ENCODE measurements at regions not wholly inside any gene's neighbourhood (a gene's known extent, or its start where the extent isn't known, plus 50 kb on each side); places are given as distances from the start of the nearest gene placed in this dataset.

DNA sequence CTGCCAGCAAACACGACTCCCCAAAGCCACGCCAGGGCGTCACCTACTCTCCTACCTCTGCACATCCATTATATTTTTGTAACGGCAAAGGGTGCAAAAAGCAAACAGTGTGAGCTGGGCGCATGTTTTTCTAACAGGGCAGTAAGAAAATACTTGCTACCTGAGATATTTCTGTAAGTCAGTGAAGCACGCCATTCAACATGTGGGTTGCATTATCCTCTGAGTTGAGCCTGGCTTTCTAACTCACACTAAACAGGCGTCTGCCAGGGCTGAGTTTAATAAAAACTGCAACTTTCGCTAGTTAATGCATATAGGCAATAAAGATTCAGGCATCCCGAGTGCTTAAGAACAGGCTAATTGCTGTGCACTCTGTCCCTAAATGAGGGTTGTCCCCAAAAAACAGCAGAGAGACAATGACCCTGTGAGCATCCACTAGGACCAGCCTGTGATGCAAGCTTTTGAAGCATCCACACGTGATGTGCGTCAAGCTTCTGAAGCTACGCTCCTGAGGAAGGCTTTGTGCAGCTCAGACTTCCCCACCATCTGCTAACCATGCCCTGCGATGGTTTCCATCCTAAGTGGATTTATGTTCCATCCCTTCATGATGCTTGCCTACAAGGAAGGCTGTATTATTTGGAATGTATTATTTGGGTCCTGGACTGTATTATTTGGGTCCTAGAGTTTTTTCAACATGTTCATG, 70.0 kb upstream of the SIM2 start:
- no peaks in the 10 kb centered on the region for H3K27me3 ChIP-seq (ENCODE audit: insufficient read depth, poor library complexity, severe bottlenecking)
- DNase-seq (ENCODE audit: low read depth in 1 of 2, low spot score in 1 of 2): no peak
- TF ChIP-seq, protein P1, sequence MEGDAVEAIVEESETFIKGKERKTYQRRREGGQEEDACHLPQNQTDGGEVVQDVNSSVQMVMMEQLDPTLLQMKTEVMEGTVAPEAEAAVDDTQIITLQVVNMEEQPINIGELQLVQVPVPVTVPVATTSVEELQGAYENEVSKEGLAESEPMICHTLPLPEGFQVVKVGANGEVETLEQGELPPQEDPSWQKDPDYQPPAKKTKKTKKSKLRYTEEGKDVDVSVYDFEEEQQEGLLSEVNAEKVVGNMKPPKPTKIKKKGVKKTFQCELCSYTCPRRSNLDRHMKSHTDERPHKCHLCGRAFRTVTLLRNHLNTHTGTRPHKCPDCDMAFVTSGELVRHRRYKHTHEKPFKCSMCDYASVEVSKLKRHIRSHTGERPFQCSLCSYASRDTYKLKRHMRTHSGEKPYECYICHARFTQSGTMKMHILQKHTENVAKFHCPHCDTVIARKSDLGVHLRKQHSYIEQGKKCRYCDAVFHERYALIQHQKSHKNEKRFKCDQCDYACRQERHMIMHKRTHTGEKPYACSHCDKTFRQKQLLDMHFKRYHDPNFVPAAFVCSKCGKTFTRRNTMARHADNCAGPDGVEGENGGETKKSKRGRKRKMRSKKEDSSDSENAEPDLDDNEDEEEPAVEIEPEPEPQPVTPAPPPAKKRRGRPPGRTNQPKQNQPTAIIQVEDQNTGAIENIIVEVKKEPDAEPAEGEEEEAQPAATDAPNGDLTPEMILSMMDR (IDR thresholded peaks at IDR 0.05; ENCODE audit: insufficient read depth, low read length): no peak
- TF ChIP-seq, protein P2, sequence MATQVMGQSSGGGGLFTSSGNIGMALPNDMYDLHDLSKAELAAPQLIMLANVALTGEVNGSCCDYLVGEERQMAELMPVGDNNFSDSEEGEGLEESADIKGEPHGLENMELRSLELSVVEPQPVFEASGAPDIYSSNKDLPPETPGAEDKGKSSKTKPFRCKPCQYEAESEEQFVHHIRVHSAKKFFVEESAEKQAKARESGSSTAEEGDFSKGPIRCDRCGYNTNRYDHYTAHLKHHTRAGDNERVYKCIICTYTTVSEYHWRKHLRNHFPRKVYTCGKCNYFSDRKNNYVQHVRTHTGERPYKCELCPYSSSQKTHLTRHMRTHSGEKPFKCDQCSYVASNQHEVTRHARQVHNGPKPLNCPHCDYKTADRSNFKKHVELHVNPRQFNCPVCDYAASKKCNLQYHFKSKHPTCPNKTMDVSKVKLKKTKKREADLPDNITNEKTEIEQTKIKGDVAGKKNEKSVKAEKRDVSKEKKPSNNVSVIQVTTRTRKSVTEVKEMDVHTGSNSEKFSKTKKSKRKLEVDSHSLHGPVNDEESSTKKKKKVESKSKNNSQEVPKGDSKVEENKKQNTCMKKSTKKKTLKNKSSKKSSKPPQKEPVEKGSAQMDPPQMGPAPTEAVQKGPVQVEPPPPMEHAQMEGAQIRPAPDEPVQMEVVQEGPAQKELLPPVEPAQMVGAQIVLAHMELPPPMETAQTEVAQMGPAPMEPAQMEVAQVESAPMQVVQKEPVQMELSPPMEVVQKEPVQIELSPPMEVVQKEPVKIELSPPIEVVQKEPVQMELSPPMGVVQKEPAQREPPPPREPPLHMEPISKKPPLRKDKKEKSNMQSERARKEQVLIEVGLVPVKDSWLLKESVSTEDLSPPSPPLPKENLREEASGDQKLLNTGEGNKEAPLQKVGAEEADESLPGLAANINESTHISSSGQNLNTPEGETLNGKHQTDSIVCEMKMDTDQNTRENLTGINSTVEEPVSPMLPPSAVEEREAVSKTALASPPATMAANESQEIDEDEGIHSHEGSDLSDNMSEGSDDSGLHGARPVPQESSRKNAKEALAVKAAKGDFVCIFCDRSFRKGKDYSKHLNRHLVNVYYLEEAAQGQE (IDR thresholded peaks at IDR 0.05; ENCODE audit: insufficient replicate concordance, low read depth): no peak
- TF ChIP-seq GABPA (IDR thresholded peaks at IDR 0.05; ENCODE audit: low read depth): no peak
- TF ChIP-seq SPI1 (IDR thresholded peaks at IDR 0.05; ENCODE audit: borderline replicate concordance, low read depth): no peak
- TF ChIP-seq POLR2AphosphoS5 (IDR thresholded peaks at IDR 0.05; ENCODE audit: low read depth): no peak
- H3K4me3 ChIP-seq (replicated peaks; ENCODE audit: insufficient read depth, low read length): no peak overlapping the region
- no peak overlapping the region for H3K27ac ChIP-seq (replicated peaks)

DNA sequence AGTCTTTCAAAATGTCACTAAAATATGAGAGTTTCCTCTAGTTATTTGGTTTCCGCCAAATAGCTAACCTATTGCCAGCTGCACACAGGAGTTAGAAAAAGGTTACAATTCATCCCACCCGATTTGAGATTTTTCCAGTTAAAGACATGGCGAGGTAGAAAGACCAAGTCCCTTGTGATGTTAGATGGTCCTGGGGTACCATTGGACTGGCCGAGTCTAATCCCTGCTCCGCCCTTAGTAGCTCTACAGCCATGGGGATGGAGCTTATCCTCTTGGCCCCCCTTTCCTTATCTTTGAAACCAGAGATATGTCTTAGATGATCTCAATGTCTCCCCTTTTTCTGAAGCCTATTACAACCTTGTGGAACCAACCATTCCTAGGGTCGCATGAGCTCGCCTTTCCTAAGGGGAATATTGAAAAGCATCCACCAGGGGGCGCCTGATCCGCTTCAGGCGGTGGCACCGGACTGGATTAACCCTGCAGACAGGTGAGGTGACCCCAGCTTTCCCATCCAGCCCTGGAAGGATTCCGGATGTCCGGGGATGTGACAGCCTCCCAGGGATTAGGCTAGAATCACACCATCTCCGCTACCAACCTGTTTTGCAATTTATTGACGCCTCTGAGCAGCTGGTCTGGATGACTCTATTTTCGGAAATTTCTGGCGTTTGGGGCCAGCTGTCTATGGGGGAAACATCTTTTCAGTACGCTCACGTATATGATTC, 68.3 kb upstream of the SIM2 start:
- DNase-seq (ENCODE audit: low read depth in 1 of 2, low spot score in 1 of 2): peak; percentile 5 to 41

DNA sequence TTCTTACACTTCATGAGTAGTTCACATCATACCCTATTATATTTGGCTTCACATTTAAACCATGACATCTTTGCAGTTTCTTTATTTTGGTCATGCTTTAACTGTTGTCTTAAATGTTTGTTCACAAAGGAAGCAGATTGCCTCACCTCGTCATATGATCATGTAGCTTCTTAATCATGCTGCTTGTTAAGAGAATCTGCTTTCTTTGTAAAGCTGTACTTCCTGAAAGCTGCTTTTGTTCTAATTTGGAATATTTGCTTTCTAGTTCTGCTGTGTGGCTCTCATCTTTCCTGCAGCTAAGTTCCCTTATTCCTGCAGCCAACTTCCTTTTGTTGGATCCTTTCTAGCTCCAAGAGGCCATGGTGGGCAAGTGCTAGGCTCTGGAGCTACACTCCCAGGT, 62.9 kb upstream of the SIM2 start:
- H3K4me3 ChIP-seq (replicated peaks; ENCODE audit: insufficient read depth, low read length): no peak overlapping the region
- TF ChIP-seq GABPA (IDR thresholded peaks at IDR 0.05; ENCODE audit: low read depth) (no peak), POLR2AphosphoS5 (IDR thresholded peaks at IDR 0.05; ENCODE audit: low read depth) (no peak), SPI1 (IDR thresholded peaks at IDR 0.05; ENCODE audit: borderline replicate concordance, low read depth) (no peak)
- TF ChIP-seq, protein P2 (IDR thresholded peaks at IDR 0.05; ENCODE audit: insufficient replicate concordance, low read depth): no peak
- TF ChIP-seq, protein P1 (IDR thresholded peaks at IDR 0.05; ENCODE audit: insufficient read depth, low read length): no peak
- no peak for DNase-seq (ENCODE audit: low read depth in 1 of 2, low spot score in 1 of 2)
- H3K27me3 ChIP-seq (ENCODE audit: insufficient read depth, poor library complexity, severe bottlenecking): peaks cover 4% of the 10 kb centered on the region
- H3K27ac ChIP-seq (replicated peaks): no peak overlapping the region

More for the DNA sequence above, 68.3 kb upstream of the SIM2 start:
- H3K4me3 ChIP-seq (replicated peaks; ENCODE audit: insufficient read depth, low read length): no peak overlapping the region
- no peak overlapping the region for H3K27ac ChIP-seq (replicated peaks)
- TF ChIP-seq GABPA (IDR thresholded peaks at IDR 0.05; ENCODE audit: low read depth): no peak
- no peak for TF ChIP-seq SPI1 (IDR thresholded peaks at IDR 0.05; ENCODE audit: borderline replicate concordance, low read depth)
- TF ChIP-seq, protein P1 (IDR thresholded peaks at IDR 0.05; ENCODE audit: insufficient read depth, low read length): peak; percentile 34
- no peak for TF ChIP-seq POLR2AphosphoS5 (IDR thresholded peaks at IDR 0.05; ENCODE audit: low read depth)
- TF ChIP-seq, protein P2 (IDR thresholded peaks at IDR 0.05; ENCODE audit: insufficient replicate concordance, low read depth): no peak
- H3K27me3 ChIP-seq (ENCODE audit: insufficient read depth, poor library complexity, severe bottlenecking): no peaks in the 10 kb centered on the region
